Adrenal gland (tissue), 5 donors: ENCODE measurements at regions not wholly inside any gene's neighbourhood (a gene's known extent, or its start where the extent isn't known, plus 50 kb on each side); places are given as distances from the start of the nearest gene placed in this dataset.
"Not testable (repeated sequence)": the region's sequence is repeated elsewhere in the genome, so short reads cannot be mapped to it uniquely, and the experiment has no call there.

ENCODE experiments used
- POLR2A ChIP-seq, 2 donors: fragments of 450-650 bp; IDR thresholded peaks; one replicate each; pipeline ENCODE4 v1.6.1; 2017; ENCODE audit warnings: antibody characterized with exemption in 2 of 2, mild to moderate bottlenecking in 2 of 2, moderate library complexity in 1 of 2
- TF ChIP-seq, protein P1 (sequence below), 6 experiments: fragments of 450-650 bp in 4 of 6; fragments of 200-600 bp in 2 of 6; sonication (generic) in 1 of 6; IDR thresholded peaks; 1 replicate in 5 of 6; 2 replicates in 1 of 6; pipeline versions ENCODE4 v1.5.1 to v1.8.0; 2016 to 2021; ENCODE audit warnings: antibody characterized with exemption in 6 of 6, mild to moderate bottlenecking in 2 of 6, moderate library complexity in 1 of 6
- donor health status: DM: no; HTN: no; CAD: no.

DNA sequence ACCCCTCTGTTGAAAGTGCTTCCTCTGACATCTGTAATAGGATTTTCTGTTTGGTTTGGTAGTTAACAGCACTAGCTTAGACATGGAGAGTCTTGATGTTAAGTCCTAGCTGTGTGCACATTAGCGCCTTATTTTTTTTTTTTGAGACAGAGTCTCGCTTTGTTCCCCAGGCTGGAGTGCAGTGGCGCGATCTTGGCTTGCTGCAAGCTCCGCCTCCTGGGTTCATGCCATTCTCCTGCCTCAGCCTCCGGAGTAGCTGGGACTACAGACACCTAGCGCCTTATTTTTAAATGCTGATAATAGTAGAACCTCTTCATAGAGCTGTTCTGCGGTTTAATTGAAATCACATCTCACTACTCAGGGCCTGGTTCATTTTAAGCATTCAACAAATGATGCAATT is 131.5 kb downstream of the PLCE1 start:
- TF ChIP-seq, protein P1, sequence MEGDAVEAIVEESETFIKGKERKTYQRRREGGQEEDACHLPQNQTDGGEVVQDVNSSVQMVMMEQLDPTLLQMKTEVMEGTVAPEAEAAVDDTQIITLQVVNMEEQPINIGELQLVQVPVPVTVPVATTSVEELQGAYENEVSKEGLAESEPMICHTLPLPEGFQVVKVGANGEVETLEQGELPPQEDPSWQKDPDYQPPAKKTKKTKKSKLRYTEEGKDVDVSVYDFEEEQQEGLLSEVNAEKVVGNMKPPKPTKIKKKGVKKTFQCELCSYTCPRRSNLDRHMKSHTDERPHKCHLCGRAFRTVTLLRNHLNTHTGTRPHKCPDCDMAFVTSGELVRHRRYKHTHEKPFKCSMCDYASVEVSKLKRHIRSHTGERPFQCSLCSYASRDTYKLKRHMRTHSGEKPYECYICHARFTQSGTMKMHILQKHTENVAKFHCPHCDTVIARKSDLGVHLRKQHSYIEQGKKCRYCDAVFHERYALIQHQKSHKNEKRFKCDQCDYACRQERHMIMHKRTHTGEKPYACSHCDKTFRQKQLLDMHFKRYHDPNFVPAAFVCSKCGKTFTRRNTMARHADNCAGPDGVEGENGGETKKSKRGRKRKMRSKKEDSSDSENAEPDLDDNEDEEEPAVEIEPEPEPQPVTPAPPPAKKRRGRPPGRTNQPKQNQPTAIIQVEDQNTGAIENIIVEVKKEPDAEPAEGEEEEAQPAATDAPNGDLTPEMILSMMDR (IDR thresholded peaks at IDR 0.05), result not testable (repeated sequence)
- not testable (repeated sequence) for TF ChIP-seq POLR2A (IDR thresholded peaks at IDR 0.05)
